Endometrial microvascular endothelial cells (primary cell): ENCODE measurements at regions not wholly inside any gene's neighbourhood (a gene's known extent, or its start where the extent isn't known, plus 50 kb on each side); places are given as distances from the start of the nearest gene placed in this dataset.
"Not testable (repeated sequence)": the region's sequence is repeated elsewhere in the genome, so short reads cannot be mapped to it uniquely, and the experiment has no call there.

Experiments used
- in situ Hi-C: cut with HindIII; loops from 2 replicates; pipeline ENCODE4 v1.10.0; 2017; ENCODE audit warnings: low sequenced_read_pairs, low pct_unique_long_range_greater_than_20kb; ENCODE audit errors: inconsistent ontology term

GRCh38 chr12:75754698-75755097 lies 243.3 kb upstream of the KRR1 start:
- in situ Hi-C loops: no loop called here

- in situ Hi-C loops: no loop called here
Measured at GRCh38 chr12:75754141-75754540, 242.7 kb upstream of the KRR1 start.

GRCh38 chr12:75751769-75752471 lies 240.5 kb upstream of the KRR1 start:
- in situ Hi-C loops: no loop called here

- in situ Hi-C loops: no loop called here
Measured at GRCh38 chr12:75750716-75751306, 239.4 kb upstream of the KRR1 start.

- in situ Hi-C loops: not testable (repeated sequence)
Measured at GRCh38 chr12:75748990-75749389, 237.6 kb upstream of the KRR1 start.

- in situ Hi-C loops: no loop called here
Measured at GRCh38 chr12:75748136-75748535, 236.7 kb upstream of the KRR1 start.

GRCh38 chr12:75747572-75748021 lies 236.2 kb upstream of the KRR1 start:
- in situ Hi-C loops: no loop called here

GRCh38 chr12:75746621-75747020 lies 235.2 kb upstream of the KRR1 start:
- in situ Hi-C loops: no loop called here

GRCh38 chr12:75744607-75745256 lies 233.3 kb upstream of the KRR1 start:
- in situ Hi-C loops: no loop called here

- in situ Hi-C loops: no loop called here
Measured at GRCh38 chr12:75742961-75743360, 231.6 kb upstream of the KRR1 start.

- in situ Hi-C loops: no loop called here
Measured at GRCh38 chr12:75742048-75742447, 230.6 kb upstream of the KRR1 start.

GRCh38 chr12:75739912-75740311 lies 228.5 kb upstream of the KRR1 start:
- in situ Hi-C loops: no loop called here

- in situ Hi-C loops: not testable (repeated sequence)
Measured at GRCh38 chr12:75739098-75739497, 227.7 kb upstream of the KRR1 start.

GRCh38 chr12:75738486-75738885 lies 227.1 kb upstream of the KRR1 start:
- in situ Hi-C loops: no loop called here

GRCh38 chr12:75735853-75736252 lies 224.4 kb upstream of the KRR1 start:
- in situ Hi-C loops: no loop called here

- in situ Hi-C loops: no loop called here
Measured at GRCh38 chr12:75728826-75729225, 217.4 kb upstream of the KRR1 start.

- in situ Hi-C loops: no loop called here
Measured at GRCh38 chr12:75727577-75727976, 216.2 kb upstream of the KRR1 start.

GRCh38 chr12:75725521-75726111 lies 214.2 kb upstream of the KRR1 start:
- in situ Hi-C loops: no loop called here

- in situ Hi-C loops: loop anchor here (25.0 kb wide), 1 partner anchor 312 kb away; the partner anchor contains the start of gene PHLDA1
Measured at GRCh38 chr12:75724928-75725312, 213.5 kb upstream of the KRR1 start.
